HUES48 (cell line): ENCODE measurements at regions not wholly inside any gene's neighbourhood (a gene's known extent, or its start where the extent isn't known, plus 50 kb on each side); places are given as distances from the start of the nearest gene placed in this dataset.

ENCODE experiments used
- H3K27ac ChIP-seq: one replicate; pipeline ENCODE4 v1.7.0; 2013; ENCODE audit warnings: low read depth, low read length, inconsistent platforms
- H3K27me3 ChIP-seq: 2 replicates; pipeline ENCODE4 v1.6.1; 2013; ENCODE audit warnings: mild to moderate bottlenecking, low read length; ENCODE audit not compliant: control insufficient read depth, insufficient read depth
- H3K36me3 ChIP-seq: 2 replicates; pipeline ENCODE4 v1.6.1; 2013; ENCODE audit warnings: low read length; ENCODE audit not compliant: control insufficient read depth, insufficient read depth
- H3K4me1 ChIP-seq: 2 replicates; pipeline ENCODE4 v1.6.1; 2013; ENCODE audit warnings: mild to moderate bottlenecking, low read length; ENCODE audit not compliant: control insufficient read depth, insufficient read depth
- H3K4me3 ChIP-seq: 2 replicates; pipeline ENCODE4 v1.5.1; 2013; ENCODE audit warnings: mild to moderate bottlenecking, low read depth, low read length
- H3K9ac ChIP-seq: 2 replicates; pipeline ENCODE4 v1.6.1; 2013; ENCODE audit warnings: mild to moderate bottlenecking, low read depth, low read length, moderate library complexity
- H3K9me3 ChIP-seq: 2 replicates; pipeline ENCODE4 v1.6.1; 2013; ENCODE audit warnings: low read length; ENCODE audit not compliant: control insufficient read depth, insufficient read depth

GRCh38 chr7:156118248-156118645 is 306.0 kb upstream of the SHH start:
- Histone ChIP-seq H3K27ac (no peak overlapping the region), H3K9ac (no peak overlapping the region), H3K4me1 (no peaks in the 10 kb centered on the region), H3K27me3 (no peaks in the 10 kb centered on the region), H3K4me3 (no peak overlapping the region), H3K9me3 (no peaks in the 10 kb centered on the region), H3K36me3 (no peaks in the 10 kb centered on the region)

- H3K9ac ChIP-seq = no peak overlapping the region
- H3K9me3 ChIP-seq = no peaks in the 10 kb centered on the region
- no peak overlapping the region for H3K4me3 ChIP-seq
- H3K4me1 ChIP-seq = no peaks in the 10 kb centered on the region
- H3K27ac ChIP-seq = no peak overlapping the region
- no peaks in the 10 kb centered on the region for H3K27me3 ChIP-seq
- no peaks in the 10 kb centered on the region for H3K36me3 ChIP-seq
Measured at GRCh38 chr7:156117542-156118247, 305.4 kb upstream of the SHH start.

DNA sequence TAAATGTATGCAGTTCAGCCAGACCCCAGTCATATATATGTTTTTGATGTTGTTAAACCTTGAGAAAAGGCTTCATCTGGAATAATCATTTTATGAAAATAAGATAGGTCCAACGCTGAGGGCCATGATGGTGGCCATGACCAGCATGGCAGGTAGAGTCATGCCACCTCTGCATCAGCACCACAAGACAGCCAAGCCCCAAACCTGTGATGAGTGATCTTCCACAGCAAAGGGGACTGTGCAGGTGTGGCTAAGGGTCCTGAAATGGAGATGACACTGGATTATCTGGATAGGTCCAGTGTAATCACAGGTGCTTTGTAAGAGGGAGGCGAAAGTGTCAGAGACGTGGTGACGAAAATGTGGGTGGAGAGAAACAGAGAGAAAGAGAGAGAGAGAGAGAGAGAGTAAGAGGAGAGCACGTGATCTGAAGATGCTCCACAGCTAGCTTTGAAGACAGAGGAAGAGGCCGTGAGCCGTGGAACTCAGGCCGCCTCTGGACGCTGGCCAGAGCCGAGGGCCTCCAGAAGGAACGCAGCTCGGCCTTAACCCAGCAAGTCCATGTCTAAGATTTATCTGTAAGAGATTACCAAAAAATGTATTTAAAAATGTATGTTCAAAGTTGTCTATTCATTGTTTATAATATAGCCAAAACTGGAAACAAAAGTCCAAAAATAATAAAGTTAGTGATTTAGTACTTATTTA is 304.4 kb upstream of the SHH start:
- no peaks in the 10 kb centered on the region for H3K27me3 ChIP-seq

GRCh38 chr7:156115582-156115981 is 303.3 kb upstream of the SHH start:
- Histone ChIP-seq H3K9me3 (no peaks in the 10 kb centered on the region), H3K27ac (no peak overlapping the region)

More for the DNA sequence above, 304.4 kb upstream of the SHH start:
- Histone ChIP-seq H3K4me3 (no peak overlapping the region), H3K4me1 (no peaks in the 10 kb centered on the region), H3K9me3 (no peaks in the 10 kb centered on the region), H3K27ac (no peak overlapping the region), H3K36me3 (no peaks in the 10 kb centered on the region), H3K9ac (no peak overlapping the region)

DNA sequence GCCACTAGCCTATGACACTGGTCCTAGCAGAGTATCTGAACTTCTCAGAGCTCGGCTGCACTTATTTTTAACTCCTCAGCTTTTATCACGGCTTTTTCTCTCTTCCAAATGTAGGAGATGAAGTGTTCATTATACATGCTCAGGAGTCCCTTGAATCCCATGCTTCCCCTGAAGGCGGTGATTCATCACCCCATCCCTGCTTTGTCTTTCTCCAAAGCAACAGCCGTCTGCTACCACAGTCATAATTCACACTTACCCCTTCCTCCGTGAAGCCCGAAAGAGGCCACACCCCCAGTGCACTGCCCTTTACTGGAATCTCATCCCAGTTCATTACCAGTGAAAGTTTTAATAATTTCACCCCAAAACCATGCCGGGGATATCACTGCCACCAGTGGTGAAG is 301.5 kb upstream of the SHH start:
- Histone ChIP-seq H3K9ac (no peak overlapping the region), H3K27me3 (no peaks in the 10 kb centered on the region), H3K4me1 (no peaks in the 10 kb centered on the region)

More at GRCh38 chr7:156115582-156115981, 303.3 kb upstream of the SHH start:
- H3K4me3 ChIP-seq = no peak overlapping the region
- no peaks in the 10 kb centered on the region for H3K4me1 ChIP-seq
- H3K27me3 ChIP-seq = no peaks in the 10 kb centered on the region
- no peak overlapping the region for H3K9ac ChIP-seq
- H3K36me3 ChIP-seq = no peaks in the 10 kb centered on the region

DNA sequence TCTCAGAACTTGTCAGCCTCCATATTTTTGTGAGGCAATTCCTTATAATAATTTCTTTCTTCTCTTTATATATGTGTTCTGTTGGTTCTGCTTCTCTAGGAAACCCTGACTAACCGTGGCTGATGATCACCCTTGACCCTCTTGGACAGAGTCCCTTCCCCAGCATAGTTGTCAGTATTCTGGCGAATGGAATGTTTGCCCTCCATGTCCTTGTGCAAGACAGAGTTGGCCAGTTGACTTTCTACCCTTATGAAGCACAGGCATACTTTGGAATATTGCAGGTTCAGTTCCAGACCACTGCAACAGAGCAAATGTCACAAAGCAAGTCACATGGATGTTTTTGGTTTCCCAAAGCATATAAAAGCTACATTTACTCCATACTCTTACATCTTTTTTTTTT is 297.7 kb upstream of the SHH start:
- H3K4me3 ChIP-seq = no peak overlapping the region
- H3K36me3 ChIP-seq = no peaks in the 10 kb centered on the region
- H3K27ac ChIP-seq = no peak overlapping the region
- H3K4me1 ChIP-seq = no peaks in the 10 kb centered on the region
- H3K27me3 ChIP-seq = no peaks in the 10 kb centered on the region
- H3K9me3 ChIP-seq = no peaks in the 10 kb centered on the region
- no peak overlapping the region for H3K9ac ChIP-seq

More for the DNA sequence above, 301.5 kb upstream of the SHH start:
- Histone ChIP-seq H3K27ac (no peak overlapping the region), H3K4me3 (no peak overlapping the region), H3K9me3 (no peaks in the 10 kb centered on the region), H3K36me3 (no peaks in the 10 kb centered on the region)

DNA sequence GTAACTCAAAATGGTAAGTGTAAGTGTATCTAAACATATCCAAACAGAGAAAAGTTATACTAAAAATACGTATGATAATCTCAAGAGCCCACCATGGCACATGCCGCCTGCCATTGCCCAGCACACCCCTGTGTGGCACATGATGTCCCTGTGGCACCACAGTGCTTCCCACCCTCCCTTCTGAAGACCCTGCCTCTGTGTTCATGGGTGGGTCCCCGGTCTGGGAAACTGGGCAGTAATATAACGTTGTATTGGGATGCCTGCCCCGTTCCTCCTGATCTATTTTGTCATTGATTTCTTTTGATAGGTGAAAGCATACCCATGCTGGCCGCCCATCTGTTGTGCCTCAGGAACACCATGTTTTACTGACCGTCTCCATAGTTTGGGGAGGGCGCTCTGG is 296.8 kb upstream of the SHH start:
- H3K27ac ChIP-seq = no peak overlapping the region
- no peaks in the 10 kb centered on the region for H3K4me1 ChIP-seq
- H3K9me3 ChIP-seq = no peaks in the 10 kb centered on the region
- H3K27me3 ChIP-seq = no peaks in the 10 kb centered on the region
- no peaks in the 10 kb centered on the region for H3K36me3 ChIP-seq
- no peak overlapping the region for H3K4me3 ChIP-seq
- no peak overlapping the region for H3K9ac ChIP-seq

GRCh38 chr7:156107957-156108356 is 295.7 kb upstream of the SHH start:
- H3K9me3 ChIP-seq = no peaks in the 10 kb centered on the region
- H3K27me3 ChIP-seq = no peaks in the 10 kb centered on the region
- no peak overlapping the region for H3K27ac ChIP-seq
- H3K4me1 ChIP-seq = no peaks in the 10 kb centered on the region
- no peaks in the 10 kb centered on the region for H3K36me3 ChIP-seq
- H3K9ac ChIP-seq = no peak overlapping the region
- H3K4me3 ChIP-seq = no peak overlapping the region

DNA sequence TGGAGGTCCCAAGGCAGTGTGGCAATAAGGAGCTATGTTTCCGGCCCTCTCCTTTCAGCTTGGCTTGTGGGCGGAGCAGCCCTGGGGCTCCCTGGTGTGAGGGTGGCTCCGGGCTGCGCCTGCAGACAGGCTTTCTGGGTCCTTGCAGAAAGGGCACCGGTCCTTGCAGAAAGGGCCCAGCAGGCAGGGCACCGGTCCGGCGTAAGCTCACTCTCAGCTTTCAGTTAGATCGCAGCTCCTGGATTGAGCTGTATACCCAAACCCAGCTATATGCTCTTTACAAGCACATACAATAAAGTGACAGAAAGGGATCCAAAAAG is 293.8 kb upstream of the SHH start:
- H3K9me3 ChIP-seq = no peaks in the 10 kb centered on the region
- H3K9ac ChIP-seq = no peak overlapping the region
- H3K36me3 ChIP-seq = no peaks in the 10 kb centered on the region
- no peak overlapping the region for H3K27ac ChIP-seq
- H3K4me3 ChIP-seq = no peak overlapping the region
- no peaks in the 10 kb centered on the region for H3K4me1 ChIP-seq
- no peaks in the 10 kb centered on the region for H3K27me3 ChIP-seq

GRCh38 chr7:156105337-156106106 is 293.3 kb upstream of the SHH start:
- H3K4me3 ChIP-seq = no peak overlapping the region
- no peaks in the 10 kb centered on the region for H3K9me3 ChIP-seq
- no peaks in the 10 kb centered on the region for H3K36me3 ChIP-seq
- H3K4me1 ChIP-seq = no peaks in the 10 kb centered on the region
- no peak overlapping the region for H3K9ac ChIP-seq
- no peaks in the 10 kb centered on the region for H3K27me3 ChIP-seq
- H3K27ac ChIP-seq = no peak overlapping the region
